Liver (tissue), 8 donors: ENCODE measurements at regions not wholly inside any gene's neighbourhood (a gene's known extent, or its start where the extent isn't known, plus 50 kb on each side); places are given as distances from the start of the nearest gene placed in this dataset.
A peak's percentile ranks its signal among the peaks of the same experiment; 100 is the strongest.

Experiments used
- DNase-seq: peaks from one replicate; pipeline ENCODE4 v3.0.0-alpha.2; 2017; ENCODE audit warnings: low spot score
- H3K27ac ChIP-seq, 2 donors: one replicate each; pipeline ENCODE4 v1.7.0; 2013; ENCODE audit warnings: inconsistent platforms in 2 of 2, low read length in 2 of 2, control low read depth in 1 of 2, low read depth in 1 of 2, mild to moderate bottlenecking in 1 of 2
- H3K27me3 ChIP-seq, 4 donors: one replicate each; pipeline versions ENCODE4 v1.6.1 to v1.7.0; 2013; ENCODE audit warnings: low read length in 3 of 4, inconsistent platforms in 1 of 4, mild to moderate bottlenecking in 1 of 4, moderate library complexity in 1 of 4; ENCODE audit not compliant: control insufficient read depth in 4 of 4, insufficient read depth in 4 of 4
- H3K36me3 ChIP-seq, 4 donors: one replicate each; pipeline versions ENCODE4 v1.6.1 to v1.7.0; 2013; ENCODE audit warnings: low read length in 3 of 4, mild to moderate bottlenecking in 3 of 4, low read depth in 1 of 4, moderate library complexity in 1 of 4; ENCODE audit not compliant: control insufficient read depth in 4 of 4, insufficient read depth in 3 of 4
- H3K4me1 ChIP-seq, 4 donors: one replicate each; pipeline versions ENCODE4 v1.6.1 to v1.7.0; 2013; ENCODE audit warnings: low read length in 3 of 4, mild to moderate bottlenecking in 3 of 4, moderate library complexity in 1 of 4; ENCODE audit not compliant: control insufficient read depth in 4 of 4, insufficient read depth in 4 of 4
- H3K4me3 ChIP-seq, 3 donors: one replicate each; pipeline versions ENCODE4 v1.6.1 to v1.7.0; 2013; ENCODE audit warnings: low read length in 3 of 3, control low read depth in 1 of 3, low read depth in 1 of 3, mild to moderate bottlenecking in 1 of 3
- H3K9ac ChIP-seq, 2 donors: one replicate each; pipeline ENCODE4 v1.7.0; 2013; ENCODE audit warnings: low read length in 2 of 2, mild to moderate bottlenecking in 2 of 2, moderate library complexity in 2 of 2, control low read depth in 1 of 2, low read depth in 1 of 2
- H3K9me3 ChIP-seq, 4 donors: one replicate each; pipeline versions ENCODE4 v1.6.1 to v1.7.0; 2013; ENCODE audit warnings: low read length in 3 of 4; ENCODE audit not compliant: control insufficient read depth in 4 of 4
- CTCF ChIP-seq: fragments of 150-350 bp; IDR thresholded peaks from 2 replicates; pipeline ENCODE4 v1.5.1; 2017; ENCODE audit warnings: improper control_type of control experiment, low read depth, low read length; ENCODE audit not compliant: missing input control
- FOXA1 ChIP-seq: IDR thresholded peaks from 2 replicates; pipeline ENCODE4 v1.6.1; 2016; ENCODE audit warnings: antibody characterized with exemption
- FOXA2 ChIP-seq: IDR thresholded peaks from 2 replicates; pipeline ENCODE4 v1.6.1; 2016; ENCODE audit warnings: antibody characterized with exemption
- GABPA ChIP-seq, 2 donors: IDR thresholded peaks in 1 of 2; conservative IDR thresholded peaks in 1 of 2; 2 replicates each; pipeline ENCODE4 v1.6.1; 2016; ENCODE audit warnings: antibody characterized with exemption in 2 of 2, mild to moderate bottlenecking in 1 of 2, moderate library complexity in 1 of 2
- HNF4A ChIP-seq, 2 donors: conservative IDR thresholded peaks; 2 replicates each; pipeline ENCODE4 v1.6.1; 2016; ENCODE audit warnings: antibody characterized with exemption in 2 of 2, mild to moderate bottlenecking in 2 of 2
- HNF4G ChIP-seq: IDR thresholded peaks from 2 replicates; pipeline ENCODE4 v1.6.1; 2016; ENCODE audit warnings: antibody characterized with exemption
- JUND ChIP-seq, 2 donors: IDR thresholded peaks; 2 replicates each; pipeline ENCODE4 v1.6.1; 2016; ENCODE audit warnings: antibody characterized with exemption in 2 of 2
- MAX ChIP-seq: IDR thresholded peaks from 2 replicates; pipeline ENCODE4 v1.6.1; 2016; ENCODE audit warnings: antibody characterized with exemption
- NR2F2 ChIP-seq: IDR thresholded peaks from 2 replicates; pipeline ENCODE4 v1.6.1; 2016; ENCODE audit warnings: antibody characterized with exemption
- RAD21 ChIP-seq, 2 donors: IDR thresholded peaks; 2 replicates each; pipeline ENCODE4 v1.6.1; 2016; ENCODE audit warnings: antibody characterized with exemption in 2 of 2, mild to moderate bottlenecking in 2 of 2
- RXRA ChIP-seq, 2 donors: IDR thresholded peaks; 2 replicates each; pipeline ENCODE4 v1.6.1; 2017 to 2018; ENCODE audit warnings: antibody characterized with exemption in 2 of 2, mild to moderate bottlenecking in 1 of 2
- YY1 ChIP-seq: IDR thresholded peaks from 2 replicates; pipeline ENCODE4 v1.6.1; 2016; ENCODE audit warnings: antibody characterized with exemption, mild to moderate bottlenecking
- WGBS: extraction: QIAGEN DNeasy Blood & Tissue Kit; methylation state at CpG from one replicate; pipeline ENCODE4 v1.1.7; 2013; 5-methylcytosine and 5-hydroxymethylcytosine counted together
- TF ChIP-seq, protein P1 (sequence below): IDR thresholded peaks from 2 replicates; pipeline ENCODE4 v1.6.1; 2016; ENCODE audit warnings: antibody characterized with exemption, mild to moderate bottlenecking
- donor health status: healthy.
- donor health status: healthy.
- donor health status: healthy.
- donor health status: healthy.
- donor health status: healthy.

DNA sequence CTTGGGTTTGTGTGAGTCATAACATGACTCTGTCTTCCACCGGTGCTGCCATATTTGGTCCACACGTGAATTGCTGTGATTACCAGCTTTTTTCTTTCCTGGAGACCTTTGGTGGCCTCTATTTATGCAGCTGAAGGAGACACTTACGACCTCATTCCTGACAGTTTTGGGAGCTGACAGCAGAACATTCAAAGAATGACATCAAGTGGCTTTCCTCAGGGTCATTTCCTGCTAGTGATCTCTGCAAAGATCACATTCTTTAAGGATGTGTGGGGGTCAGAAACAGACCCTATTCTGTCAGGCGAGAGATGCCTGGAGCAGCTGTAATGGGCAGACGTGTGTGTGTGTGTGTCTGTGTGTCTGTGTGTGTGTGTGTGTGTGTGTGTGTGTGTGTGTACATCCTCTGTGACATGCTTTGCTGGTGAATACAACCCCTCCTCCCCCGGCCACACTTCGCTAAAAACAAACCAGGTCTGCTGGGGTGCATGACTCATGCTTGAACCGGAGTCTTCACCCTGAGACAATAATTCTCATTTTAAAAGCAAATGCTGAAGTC, 115.6 kb downstream of the TMEM170B start:
- peak in 1 of 2 donors; percentile 35 for TF ChIP-seq RXRA (IDR thresholded peaks at IDR 0.05)
- no peak for TF ChIP-seq FOXA2
- TF ChIP-seq JUND (IDR thresholded peaks at IDR 0.05), result peak in 1 of 2 donors; percentile 39
- TF ChIP-seq, protein P1, sequence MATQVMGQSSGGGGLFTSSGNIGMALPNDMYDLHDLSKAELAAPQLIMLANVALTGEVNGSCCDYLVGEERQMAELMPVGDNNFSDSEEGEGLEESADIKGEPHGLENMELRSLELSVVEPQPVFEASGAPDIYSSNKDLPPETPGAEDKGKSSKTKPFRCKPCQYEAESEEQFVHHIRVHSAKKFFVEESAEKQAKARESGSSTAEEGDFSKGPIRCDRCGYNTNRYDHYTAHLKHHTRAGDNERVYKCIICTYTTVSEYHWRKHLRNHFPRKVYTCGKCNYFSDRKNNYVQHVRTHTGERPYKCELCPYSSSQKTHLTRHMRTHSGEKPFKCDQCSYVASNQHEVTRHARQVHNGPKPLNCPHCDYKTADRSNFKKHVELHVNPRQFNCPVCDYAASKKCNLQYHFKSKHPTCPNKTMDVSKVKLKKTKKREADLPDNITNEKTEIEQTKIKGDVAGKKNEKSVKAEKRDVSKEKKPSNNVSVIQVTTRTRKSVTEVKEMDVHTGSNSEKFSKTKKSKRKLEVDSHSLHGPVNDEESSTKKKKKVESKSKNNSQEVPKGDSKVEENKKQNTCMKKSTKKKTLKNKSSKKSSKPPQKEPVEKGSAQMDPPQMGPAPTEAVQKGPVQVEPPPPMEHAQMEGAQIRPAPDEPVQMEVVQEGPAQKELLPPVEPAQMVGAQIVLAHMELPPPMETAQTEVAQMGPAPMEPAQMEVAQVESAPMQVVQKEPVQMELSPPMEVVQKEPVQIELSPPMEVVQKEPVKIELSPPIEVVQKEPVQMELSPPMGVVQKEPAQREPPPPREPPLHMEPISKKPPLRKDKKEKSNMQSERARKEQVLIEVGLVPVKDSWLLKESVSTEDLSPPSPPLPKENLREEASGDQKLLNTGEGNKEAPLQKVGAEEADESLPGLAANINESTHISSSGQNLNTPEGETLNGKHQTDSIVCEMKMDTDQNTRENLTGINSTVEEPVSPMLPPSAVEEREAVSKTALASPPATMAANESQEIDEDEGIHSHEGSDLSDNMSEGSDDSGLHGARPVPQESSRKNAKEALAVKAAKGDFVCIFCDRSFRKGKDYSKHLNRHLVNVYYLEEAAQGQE, result no peak
- peak; percentile 80 for TF ChIP-seq NR2F2
- H3K4me1 ChIP-seq, result peaks cover 0 to 4% (median 3%) of the 10 kb centered on the region in 4 donors
- DNase-seq, result no peak
- H3K36me3 ChIP-seq, result no peaks in the 10 kb centered on the region
- no peaks in the 10 kb centered on the region for H3K27me3 ChIP-seq
- no peak overlapping the region for H3K4me3 ChIP-seq
- no peaks in the 10 kb centered on the region for H3K9me3 ChIP-seq
- H3K9ac ChIP-seq, result no peak overlapping the region
- H3K27ac ChIP-seq, result no peak overlapping the region
- 56% methylated on average over 8 of the region's 8 CpGs for whole genome bisulfite sequencing

DNA sequence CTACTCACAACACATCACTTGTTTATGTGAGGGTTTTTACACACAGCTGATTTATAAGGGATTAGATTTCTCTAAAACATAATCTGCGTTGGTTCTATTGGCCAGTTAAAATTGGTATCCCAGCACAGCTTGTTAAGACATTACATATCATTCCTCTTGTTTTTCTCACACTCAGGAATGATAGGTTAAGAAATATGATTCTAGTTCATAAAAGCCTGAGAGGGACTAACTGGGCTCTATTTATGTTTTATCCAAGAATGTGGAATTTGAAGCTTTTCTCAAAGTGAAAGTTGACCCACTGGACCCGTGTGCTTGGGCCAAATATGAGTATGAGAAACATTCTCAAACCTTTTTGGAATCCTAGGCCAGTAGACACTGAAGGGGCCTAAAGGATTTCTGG, 117.3 kb downstream of the TMEM170B start:
- Histone ChIP-seq H3K9me3 (no peaks in the 10 kb centered on the region), H3K9ac (no peak overlapping the region), H3K4me1 (peaks cover 0 to 4% (median 3%) of the 10 kb centered on the region in 4 donors), H3K4me3 (no peak overlapping the region), H3K27ac (no peak overlapping the region), H3K27me3 (no peaks in the 10 kb centered on the region), H3K36me3 (no peaks in the 10 kb centered on the region)
- TF ChIP-seq YY1 (no peak), CTCF (no peak), FOXA1 (no peak), MAX (no peak), JUND (IDR thresholded peaks at IDR 0.05) (no peak), GABPA (IDR thresholded peaks at IDR 0.05 in 1 of 2, conservative IDR thresholded peaks at IDR 0.05 in 1 of 2) (no peak), RAD21 (IDR thresholded peaks at IDR 0.05) (no peak), HNF4G (no peak), HNF4A (conservative IDR thresholded peaks at IDR 0.05) (no peak)
- TF ChIP-seq, protein P1, result no peak
- DNase-seq, result no peak
- 64% methylated on average over 2 of the region's 2 CpGs for WGBS
